ENCODE measurements at regions not wholly inside any gene's neighbourhood (a gene's known extent, or its start where the extent isn't known, plus 50 kb on each side); places are given as distances from the start of the nearest gene placed in this dataset.

DNA sequence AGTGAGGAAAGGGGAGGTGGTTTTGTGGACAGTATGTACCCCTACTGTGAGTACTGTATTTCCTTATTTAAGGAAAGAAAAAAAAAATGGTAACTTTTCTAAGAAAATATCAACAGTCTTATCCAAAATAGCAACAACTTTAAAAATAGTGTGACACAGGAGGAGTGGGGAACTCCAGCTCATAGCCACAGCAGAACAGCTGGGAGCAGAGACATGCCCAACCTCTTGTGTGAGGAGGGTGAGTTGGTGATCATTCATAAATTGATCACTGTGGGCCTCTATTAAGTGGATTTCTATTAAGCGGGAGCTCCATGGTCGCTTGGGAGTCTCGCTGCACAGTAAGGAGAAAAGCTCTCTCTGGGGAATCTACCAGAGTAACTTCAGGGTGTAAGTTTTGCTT, 158.8 kb upstream of the DUSP10 start:
- H3K4me3 ChIP-seq (ENCODE audit: low read depth, low read length): no peak overlapping the region
- DNase-seq (ENCODE audit: low read depth): no peak
- TF ChIP-seq, protein P1, sequence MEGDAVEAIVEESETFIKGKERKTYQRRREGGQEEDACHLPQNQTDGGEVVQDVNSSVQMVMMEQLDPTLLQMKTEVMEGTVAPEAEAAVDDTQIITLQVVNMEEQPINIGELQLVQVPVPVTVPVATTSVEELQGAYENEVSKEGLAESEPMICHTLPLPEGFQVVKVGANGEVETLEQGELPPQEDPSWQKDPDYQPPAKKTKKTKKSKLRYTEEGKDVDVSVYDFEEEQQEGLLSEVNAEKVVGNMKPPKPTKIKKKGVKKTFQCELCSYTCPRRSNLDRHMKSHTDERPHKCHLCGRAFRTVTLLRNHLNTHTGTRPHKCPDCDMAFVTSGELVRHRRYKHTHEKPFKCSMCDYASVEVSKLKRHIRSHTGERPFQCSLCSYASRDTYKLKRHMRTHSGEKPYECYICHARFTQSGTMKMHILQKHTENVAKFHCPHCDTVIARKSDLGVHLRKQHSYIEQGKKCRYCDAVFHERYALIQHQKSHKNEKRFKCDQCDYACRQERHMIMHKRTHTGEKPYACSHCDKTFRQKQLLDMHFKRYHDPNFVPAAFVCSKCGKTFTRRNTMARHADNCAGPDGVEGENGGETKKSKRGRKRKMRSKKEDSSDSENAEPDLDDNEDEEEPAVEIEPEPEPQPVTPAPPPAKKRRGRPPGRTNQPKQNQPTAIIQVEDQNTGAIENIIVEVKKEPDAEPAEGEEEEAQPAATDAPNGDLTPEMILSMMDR (IDR thresholded peaks at IDR 0.05; ENCODE audit: low read depth, low read length, missing control alignments): no peak

GRCh38 chr1:221897321-221897721, 155.4 kb upstream of the DUSP10 start:
- H3K4me3 ChIP-seq (ENCODE audit: low read depth, low read length): no peak overlapping the region
- TF ChIP-seq, protein P1 (IDR thresholded peaks at IDR 0.05; ENCODE audit: low read depth, low read length, missing control alignments): no peak
- DNase-seq (ENCODE audit: low read depth): no peak

DNA sequence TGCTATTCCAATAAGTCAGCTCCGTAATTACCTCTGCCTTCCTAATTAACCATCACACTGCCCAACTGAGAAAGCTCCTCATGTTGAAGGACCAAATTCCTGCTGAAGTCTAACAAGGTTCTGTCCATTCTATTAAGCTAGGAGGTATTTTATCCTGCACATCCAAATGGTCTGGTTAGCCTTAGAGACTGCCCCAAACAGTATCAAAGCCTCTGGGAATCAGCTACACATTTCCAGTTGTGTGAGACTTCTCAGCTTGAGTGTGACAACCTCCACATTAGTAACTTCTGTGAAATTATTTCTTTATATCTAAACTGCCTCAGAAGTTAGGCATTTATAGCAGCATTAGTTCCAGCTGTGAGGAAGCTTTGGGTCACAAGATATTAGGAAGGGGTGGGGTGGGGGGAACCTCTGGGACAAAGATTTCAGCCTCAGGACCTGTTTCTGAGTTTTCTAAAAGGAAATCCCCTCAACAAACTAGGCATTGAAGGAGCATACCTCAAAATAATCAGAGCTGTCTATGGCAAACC, 150.5 kb upstream of the DUSP10 start:
- no peak for DNase-seq (ENCODE audit: low read depth)
- TF ChIP-seq, protein P1 (IDR thresholded peaks at IDR 0.05; ENCODE audit: low read depth, low read length, missing control alignments): no peak
- H3K4me3 ChIP-seq (ENCODE audit: low read depth, low read length): no peak overlapping the region

DNA sequence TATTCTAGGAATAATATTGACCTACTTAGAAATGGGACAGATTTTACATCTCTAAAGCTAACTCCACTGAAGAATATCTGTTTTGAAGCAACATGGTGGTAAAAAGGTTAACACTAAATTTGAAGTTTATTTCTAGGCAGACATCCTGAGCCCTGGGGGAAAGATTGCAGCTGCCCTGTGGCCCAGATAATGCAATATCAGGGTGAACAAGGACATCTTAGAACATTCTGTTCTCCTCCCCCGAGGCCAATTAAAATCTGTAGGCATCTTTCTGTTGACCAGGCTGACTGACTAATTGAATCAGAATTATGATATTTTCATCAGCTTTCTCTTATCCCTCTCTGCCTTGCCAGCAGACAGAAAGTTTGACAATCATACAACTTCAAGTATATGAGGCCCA, 149.8 kb upstream of the DUSP10 start:
- no peak overlapping the region for H3K4me3 ChIP-seq (ENCODE audit: low read depth, low read length)
- TF ChIP-seq, protein P1 (IDR thresholded peaks at IDR 0.05; ENCODE audit: low read depth, low read length, missing control alignments): no peak
- no peak for DNase-seq (ENCODE audit: low read depth)

- TF ChIP-seq, protein P1 (IDR thresholded peaks at IDR 0.05; ENCODE audit: low read depth, low read length, missing control alignments): no peak
- no peak for DNase-seq (ENCODE audit: low read depth)
- H3K4me3 ChIP-seq (ENCODE audit: low read depth, low read length): no peak overlapping the region
Measured at GRCh38 chr1:221888801-221889200, 146.9 kb upstream of the DUSP10 start.

DNA sequence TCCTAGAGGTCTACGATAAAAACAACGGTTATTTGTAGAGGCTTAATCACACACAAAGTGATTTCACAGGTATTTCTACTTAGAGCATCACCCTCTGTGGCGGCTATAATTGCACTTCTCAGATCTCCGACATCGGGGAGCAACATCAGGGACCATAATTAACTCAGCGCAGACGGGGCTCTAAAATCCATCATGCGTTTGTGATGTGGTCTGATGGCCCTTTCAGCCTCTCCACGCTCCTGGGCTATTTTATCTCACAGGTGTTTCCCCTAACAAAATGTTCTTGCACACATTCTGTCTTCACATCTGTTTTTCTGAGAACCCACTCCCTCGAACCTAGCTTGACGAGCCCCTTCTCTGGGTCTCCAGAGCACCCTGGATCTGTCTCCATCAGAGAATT, 146.3 kb upstream of the DUSP10 start:
- H3K4me3 ChIP-seq (ENCODE audit: low read depth, low read length): no peak overlapping the region
- TF ChIP-seq, protein P1 (IDR thresholded peaks at IDR 0.05; ENCODE audit: low read depth, low read length, missing control alignments): no peak
- no peak for DNase-seq (ENCODE audit: low read depth)

- no peak for DNase-seq (ENCODE audit: low read depth)
- TF ChIP-seq, protein P1 (IDR thresholded peaks at IDR 0.05; ENCODE audit: low read depth, low read length, missing control alignments): no peak
- no peak overlapping the region for H3K4me3 ChIP-seq (ENCODE audit: low read depth, low read length)
Measured at GRCh38 chr1:221887758-221888157, 145.9 kb upstream of the DUSP10 start.

All from GM12864 (cell line).